Skin epidermis (tissue), 12 donors: ENCODE measurements at regions not wholly inside any gene's neighbourhood (a gene's known extent, or its start where the extent isn't known, plus 50 kb on each side); places are given as distances from the start of the nearest gene placed in this dataset.

Experiments used
- H3K27ac ChIP-seq, 21 experiments: fragments of 200-600 bp; sonication (generic) in 11 of 21; one replicate each; pipeline ENCODE4 v1.5.0; 2020; ENCODE audit warnings: mild to moderate bottlenecking in 3 of 21, inconsistent platforms in 2 of 21, moderate library complexity in 2 of 21
- H3K4me3 ChIP-seq, 7 experiments: fragments of 200-600 bp; sonication (generic) in 2 of 7; one replicate each; pipeline ENCODE4 v1.5.0; 2020; ENCODE audit warnings: inconsistent platforms in 2 of 7, mild to moderate bottlenecking in 2 of 7, moderate library complexity in 1 of 7

DNA sequence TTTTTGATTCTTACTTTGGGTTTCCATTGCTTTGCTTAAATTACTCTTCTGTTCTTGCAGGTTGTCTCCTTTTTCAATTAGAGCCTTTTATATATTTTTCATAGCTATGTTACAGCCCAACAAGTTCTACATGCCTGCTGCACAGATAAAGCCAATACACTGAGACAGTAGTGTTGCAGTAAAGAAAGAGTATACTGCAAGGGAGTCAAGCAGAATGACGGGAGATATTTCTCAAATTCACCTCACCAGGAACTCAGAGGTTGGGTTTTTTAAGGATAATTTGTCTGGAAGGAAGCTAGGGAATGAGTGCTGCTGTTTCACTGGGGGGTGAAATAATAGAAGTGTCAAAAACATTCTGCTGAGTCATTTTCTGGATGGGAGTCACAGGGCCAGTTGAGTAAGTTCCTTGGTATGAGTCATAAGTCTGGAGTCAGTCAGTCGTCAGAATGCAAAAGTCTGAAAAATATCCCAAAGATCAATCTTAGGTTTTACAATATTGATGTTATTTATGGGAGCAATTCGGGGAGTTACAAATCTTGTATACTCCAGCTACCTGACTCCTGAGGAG, 193.0 kb upstream of the RGPD4 start:
- Histone ChIP-seq H3K27ac (no peak overlapping the region), H3K4me3 (no peak overlapping the region)

DNA sequence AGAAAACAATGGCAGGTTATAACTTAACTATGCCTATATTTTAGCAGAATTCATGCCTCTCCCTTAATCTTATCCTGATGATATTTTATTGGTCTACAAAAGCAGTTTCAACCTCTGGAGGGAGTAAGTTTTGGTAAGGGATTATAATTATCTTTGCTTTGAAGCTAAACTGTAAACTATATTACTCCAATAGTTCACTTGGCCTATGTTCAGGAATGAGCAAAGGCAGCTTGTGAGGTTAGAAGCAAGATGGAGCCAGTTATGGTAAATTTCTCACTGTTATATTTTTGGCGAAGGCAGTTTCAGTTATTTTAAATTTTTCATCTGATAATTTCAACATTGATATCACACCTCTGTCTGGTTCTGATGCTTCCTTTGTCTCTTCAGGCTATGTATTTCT, 192.5 kb upstream of the RGPD4 start:
- Histone ChIP-seq H3K4me3 (no peak overlapping the region), H3K27ac (no peak overlapping the region)

DNA sequence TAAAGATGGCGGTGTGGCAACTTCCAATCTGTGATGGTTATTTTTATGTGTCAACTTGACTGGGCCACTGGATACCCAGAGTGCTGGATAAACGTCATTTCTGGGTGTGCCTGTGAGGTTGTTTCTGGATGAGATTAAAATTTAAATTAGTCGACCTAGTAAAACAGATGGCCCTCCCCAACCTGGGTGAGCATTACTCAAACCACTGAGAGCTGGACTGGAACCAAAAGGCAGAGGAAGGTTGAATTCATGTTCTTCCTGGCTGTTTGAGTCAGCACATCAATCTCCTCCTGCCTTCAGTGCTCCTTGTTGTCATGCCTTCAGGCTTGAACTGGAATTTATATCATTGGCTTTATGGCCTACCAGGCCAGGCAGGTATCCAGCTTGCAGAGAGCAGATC, 190.8 kb upstream of the RGPD4 start:
- Histone ChIP-seq H3K4me3 (no peak overlapping the region), H3K27ac (no peak overlapping the region)

DNA sequence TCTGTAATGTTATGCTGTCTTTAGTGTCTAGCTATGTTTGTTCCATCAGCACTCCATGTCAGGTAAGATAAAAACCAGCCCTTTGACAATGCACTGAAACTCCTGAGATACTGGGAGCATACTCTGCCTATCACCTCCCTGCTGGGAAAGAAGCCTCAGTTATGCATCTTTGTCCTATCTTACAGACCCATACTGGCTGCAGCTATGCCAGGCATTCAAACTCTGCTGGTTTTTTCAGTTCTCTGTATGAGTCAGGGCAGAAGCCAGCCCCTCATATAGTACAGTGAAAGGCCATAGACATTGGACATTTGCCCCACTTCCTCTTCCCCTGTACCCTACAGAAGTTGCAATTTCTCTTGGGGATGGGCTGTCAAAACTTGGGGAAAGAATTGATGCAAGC, 181.1 kb upstream of the RGPD4 start:
- H3K27ac ChIP-seq = no peak overlapping the region

DNA sequence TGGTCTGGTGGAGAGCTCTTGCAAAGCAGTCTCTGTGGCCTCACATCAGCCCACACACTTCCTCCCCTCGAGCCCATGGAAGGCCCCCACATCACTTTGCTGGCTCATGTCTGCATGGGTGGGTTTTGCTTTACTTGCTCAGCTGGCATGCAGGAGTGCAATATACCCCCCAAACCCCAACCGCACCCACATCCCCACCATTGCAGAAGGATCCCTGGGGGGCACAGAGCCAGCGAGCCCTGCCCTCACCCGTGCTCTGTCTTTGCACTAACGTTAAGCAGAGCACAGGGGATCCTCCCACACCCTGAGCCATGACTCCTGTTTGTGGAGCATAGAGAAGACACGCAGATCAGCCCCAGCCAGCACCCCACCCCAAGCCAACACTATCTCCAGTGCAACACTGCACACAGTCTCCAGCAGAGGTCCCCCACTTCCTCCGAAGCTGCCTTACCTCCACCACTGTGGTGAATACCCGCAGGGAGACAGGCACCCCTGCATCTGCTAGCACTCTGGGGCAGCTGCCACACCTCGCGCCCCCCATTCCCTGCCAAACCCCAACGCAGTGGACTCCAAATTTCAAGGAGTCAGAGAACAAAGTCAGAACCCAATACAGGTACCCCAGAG, 177.8 kb upstream of the RGPD4 start:
- no peak overlapping the region for H3K27ac ChIP-seq
- H3K4me3 ChIP-seq = no peak overlapping the region

More for the DNA sequence above, 181.1 kb upstream of the RGPD4 start:
- no peak overlapping the region for H3K4me3 ChIP-seq

DNA sequence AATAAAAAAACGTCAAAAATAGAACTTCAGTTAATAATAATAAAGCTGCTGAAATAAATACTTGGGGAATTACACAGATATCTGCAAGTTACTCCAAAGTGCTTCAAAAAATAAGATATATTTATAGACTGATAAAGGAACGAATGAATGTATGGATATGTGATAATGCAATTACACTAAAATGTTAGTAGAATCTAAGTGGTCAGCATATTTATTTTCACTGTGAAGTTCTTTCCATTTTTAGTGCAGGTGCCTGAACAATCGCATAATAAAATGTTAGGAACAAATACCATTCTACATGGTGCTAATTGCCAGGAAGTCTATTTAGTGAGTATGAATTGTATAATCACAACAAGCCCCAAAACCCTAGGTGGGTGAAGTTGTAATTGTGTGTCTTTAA, 169.6 kb upstream of the RGPD4 start:
- no peak overlapping the region for H3K4me3 ChIP-seq
- no peak overlapping the region for H3K27ac ChIP-seq

DNA sequence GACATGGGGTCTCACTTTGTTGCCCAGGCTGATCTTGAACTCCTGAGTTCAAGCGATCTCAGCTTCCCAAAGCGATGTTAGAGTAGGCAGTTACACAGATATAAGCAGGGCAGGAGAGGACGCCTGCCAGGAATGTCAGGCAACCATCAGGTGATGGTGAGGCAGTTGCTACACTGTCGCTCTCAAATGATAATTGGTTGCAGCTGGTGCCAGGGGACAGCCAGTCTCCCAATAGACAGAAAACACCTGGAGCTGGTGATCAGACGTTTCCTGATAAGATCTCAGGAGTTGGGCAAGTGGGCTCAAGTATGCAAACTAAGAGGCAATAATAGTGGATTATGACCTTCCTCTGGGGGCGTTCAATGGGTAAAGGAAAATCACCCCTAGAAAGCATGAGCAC, 163.1 kb upstream of the RGPD4 start:
- Histone ChIP-seq H3K4me3 (no peak overlapping the region), H3K27ac (no peak overlapping the region)

DNA sequence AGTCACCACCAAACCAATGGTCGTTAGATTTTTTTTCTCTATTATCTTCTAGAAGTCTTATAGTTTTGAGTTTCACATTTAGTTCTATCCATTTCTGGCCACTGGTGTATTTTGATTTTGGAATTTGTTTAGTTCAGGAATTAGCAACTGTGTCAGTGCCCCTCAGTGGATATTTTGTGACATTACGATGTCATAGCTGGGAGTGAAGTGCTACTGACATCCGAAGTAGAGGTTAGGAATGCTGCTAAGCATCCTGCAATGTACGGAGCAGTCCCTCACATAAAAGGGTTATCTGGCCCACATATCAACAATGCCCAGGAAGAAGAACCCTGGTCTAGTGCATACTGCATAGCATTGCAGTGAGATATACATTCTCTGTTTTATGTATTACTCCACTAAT, 157.4 kb upstream of the RGPD4 start:
- no peak overlapping the region for H3K27ac ChIP-seq
- H3K4me3 ChIP-seq = no peak overlapping the region

DNA sequence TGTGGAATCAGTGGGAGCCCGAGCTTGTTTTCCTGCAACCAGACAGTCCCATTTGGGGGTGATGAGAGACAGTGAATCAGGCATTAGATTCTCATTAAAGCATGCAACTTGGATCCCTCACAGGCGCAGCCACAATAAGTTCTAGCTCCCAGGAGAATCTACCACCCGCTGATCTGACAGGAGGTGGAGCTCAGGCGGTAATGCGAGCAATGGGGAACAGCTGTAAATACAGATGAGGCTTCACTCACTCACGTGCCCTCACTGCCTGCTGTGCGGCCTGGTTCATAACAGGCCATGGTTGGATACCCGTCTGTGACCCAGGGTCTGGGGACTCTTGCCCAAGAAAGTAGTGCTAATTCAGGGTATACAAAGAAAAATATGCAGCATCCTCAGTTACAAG, 144.8 kb upstream of the RGPD4 start:
- Histone ChIP-seq H3K4me3 (no peak overlapping the region), H3K27ac (no peak overlapping the region)

DNA sequence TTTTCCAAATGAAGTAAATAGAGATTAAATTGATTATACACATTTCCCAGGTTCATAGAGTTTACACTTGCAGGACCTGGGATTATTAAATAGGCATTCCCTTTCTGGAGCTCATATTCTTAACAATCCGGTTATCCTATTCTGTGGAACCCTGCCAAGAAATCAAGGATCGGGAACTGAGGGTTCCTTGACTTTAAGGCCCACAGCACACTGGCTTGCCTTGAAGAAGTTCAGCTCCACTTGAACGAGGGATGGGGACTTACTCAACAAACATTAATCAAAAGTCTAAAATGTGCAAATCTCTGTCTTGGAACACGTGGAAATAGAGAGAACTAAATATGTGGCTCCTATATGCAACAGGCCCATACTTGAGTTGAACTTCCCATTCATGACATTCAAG, 142.3 kb upstream of the RGPD4 start:
- Histone ChIP-seq H3K27ac (no peak overlapping the region), H3K4me3 (no peak overlapping the region)

DNA sequence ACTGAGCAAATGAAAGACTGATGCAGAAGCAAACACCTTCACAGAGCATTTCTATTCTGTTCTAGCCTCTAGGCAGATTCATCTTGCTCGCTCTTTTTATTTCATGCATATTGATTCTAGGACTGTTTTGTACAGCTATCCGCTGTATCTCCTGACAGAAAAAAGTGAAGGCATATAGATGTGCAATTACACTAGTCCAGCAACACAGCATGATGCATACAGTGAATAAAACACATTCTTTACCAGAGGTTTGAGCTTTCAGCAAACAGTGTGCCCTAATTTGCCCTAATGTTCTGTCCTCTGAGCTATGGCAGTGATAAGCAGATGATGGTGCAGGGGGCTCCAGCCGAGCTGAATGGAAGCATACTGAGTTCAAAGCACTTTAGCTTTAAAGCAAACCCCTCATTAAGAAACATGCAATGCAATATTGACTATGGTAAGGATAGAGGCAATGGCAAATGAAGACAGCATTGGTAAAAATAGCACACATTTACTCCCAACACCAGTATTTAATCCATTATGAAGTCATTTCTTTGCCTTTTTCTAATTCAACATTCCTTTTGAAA, 141.2 kb upstream of the RGPD4 start:
- no peak overlapping the region for H3K27ac ChIP-seq
- H3K4me3 ChIP-seq = no peak overlapping the region

DNA sequence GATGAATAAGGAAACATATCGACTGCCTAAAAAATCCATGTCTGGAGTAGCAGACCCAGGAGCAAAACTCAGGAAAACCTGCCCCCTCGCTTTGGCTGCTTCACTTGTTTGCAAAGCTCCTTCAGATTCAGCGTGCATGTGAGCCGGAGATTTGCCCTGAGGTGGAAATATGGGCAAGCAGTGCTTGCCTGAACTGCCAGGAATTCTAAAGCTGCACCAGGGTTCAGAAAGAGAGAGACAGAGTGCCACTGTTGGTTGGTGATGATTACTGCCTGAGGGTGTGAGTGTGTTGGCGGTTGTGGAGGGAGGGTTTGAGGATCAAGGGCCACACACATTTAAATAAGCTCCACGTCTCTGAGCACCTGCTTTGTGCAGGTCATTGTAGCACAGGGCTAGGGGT, 139.6 kb upstream of the RGPD4 start:
- H3K27ac ChIP-seq = no peak overlapping the region
- H3K4me3 ChIP-seq = no peak overlapping the region

DNA sequence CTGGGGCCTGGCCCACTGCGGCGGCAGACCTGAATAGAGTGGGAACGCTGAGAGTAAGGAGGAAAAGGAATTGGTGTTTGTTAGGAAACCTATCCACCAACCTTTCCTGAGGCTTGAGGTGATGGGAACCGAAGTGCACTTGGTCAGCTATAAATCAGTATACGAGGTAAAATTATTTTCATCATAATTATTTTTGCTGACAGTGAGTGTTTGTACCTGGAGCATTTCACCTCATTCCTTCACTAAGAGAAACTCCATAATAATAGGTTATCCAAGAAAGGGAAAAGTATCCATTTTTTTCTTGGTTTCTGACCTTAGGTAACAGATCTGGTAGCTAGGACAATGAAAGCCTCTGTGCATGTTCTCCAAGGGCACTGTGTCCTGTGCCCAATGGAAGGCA, 138.6 kb upstream of the RGPD4 start:
- H3K4me3 ChIP-seq = no peak overlapping the region
- H3K27ac ChIP-seq = no peak overlapping the region

DNA sequence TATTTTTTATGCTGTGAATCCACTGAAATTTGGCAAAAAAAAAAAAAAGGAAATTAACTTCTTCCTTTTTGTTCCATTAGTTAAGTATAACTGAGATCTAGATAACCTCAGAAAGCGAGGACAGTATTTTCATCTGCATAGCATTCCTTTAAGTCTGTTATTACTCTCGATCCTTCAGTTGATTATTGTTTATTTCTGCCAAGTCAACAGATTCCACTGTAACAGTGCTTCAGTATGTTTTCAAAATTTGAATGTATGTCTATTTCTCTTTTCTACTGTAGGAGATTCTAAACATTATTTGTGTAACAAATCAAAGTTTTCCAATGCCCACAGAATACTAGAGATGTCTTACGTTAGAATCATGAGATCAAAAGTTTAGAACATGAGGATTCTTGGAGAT, 133.1 kb upstream of the RGPD4 start:
- no peak overlapping the region for H3K4me3 ChIP-seq
- no peak overlapping the region for H3K27ac ChIP-seq

DNA sequence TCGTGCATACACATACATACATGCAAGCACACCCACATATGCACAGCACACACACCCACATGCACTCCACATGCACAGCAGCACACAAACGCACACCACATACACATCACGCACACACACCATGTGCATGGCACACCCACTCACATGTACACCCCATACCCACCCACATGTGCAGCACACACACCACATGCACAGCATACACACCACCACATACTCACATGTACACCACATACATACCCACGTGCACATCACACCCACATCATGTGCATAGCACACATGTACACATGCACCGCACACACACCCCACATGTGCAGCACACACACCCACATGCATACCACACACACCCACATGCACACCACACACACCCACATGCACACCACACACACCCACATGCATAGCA, 132.0 kb upstream of the RGPD4 start:
- no peak overlapping the region for H3K27ac ChIP-seq
- H3K4me3 ChIP-seq = no peak overlapping the region

DNA sequence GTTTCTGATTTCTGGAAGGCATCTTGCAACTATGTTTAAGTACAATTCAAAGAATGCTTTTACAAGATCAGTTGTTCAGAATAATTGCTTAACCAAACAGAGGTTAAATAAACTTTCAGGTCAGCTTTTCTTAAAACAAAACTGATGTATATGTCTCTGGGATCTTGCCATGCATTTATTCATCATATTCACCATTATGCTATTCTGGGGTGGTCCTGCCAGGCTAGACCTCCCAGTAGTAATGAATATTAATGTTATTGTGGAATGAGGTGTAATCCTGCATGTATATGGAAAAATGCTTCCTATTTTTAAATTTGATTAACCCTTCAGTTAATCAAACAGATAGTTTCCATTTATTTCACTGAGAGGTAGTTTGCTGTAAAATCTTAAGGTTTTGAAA, 129.3 kb upstream of the RGPD4 start:
- Histone ChIP-seq H3K27ac (no peak overlapping the region), H3K4me3 (no peak overlapping the region)

DNA sequence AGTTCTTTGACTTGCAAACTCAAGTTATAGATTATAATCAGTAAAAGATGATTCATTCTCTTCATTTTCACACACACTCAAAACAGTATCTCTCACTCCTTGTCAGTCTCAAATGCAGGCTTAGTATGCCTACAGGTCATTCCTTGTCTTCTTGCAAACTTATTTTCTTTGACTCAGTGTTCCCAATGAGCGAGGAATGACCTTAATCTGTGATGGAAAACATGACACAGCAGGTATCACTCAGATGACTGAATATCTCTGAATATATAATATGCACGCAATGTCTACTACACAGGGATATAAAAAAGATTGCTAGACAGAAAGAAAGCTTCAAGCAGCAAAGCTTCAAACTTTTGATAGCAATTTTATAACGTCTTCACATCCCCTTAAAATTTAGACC, 127.8 kb upstream of the RGPD4 start:
- H3K4me3 ChIP-seq = no peak overlapping the region
- no peak overlapping the region for H3K27ac ChIP-seq

DNA sequence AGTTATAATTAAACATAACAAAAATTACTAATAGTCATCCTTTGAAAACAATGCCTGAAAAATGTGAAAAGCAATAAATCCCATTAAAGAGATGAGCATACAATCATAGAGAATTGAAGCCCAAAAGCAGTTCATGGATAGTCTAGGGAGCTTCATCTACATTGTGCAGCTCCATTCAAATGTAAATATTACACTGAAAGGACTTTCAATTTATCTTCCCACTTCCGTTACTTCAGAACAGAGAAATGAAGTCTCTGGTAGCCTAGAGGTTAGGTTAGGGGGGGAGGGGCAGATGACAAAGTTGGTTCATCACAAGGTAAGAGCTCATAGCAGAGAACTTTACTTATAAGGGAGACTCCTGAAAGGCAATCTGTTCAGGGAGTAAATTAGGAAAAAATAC, 126.6 kb upstream of the RGPD4 start:
- no peak overlapping the region for H3K4me3 ChIP-seq
- H3K27ac ChIP-seq = no peak overlapping the region

DNA sequence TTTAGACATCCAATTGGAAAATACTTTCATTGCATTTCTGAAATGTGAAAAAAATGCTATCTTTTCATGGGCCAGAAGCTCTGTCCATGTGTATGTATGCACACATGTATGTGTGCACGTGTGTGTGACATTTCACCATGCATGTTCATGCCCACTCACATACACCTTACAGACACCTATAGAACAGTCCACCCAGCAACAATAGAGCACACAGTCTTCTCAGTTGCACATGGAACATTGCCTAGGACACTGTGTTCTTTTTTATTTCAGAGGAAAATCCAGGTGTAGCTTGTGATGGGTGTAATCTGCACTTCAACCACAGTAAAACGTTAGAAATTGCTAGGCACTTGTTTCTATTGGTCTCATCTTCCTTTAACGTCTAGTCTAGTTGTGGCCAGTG, 114.8 kb upstream of the RGPD4 start:
- H3K4me3 ChIP-seq = no peak overlapping the region
- H3K27ac ChIP-seq = no peak overlapping the region

DNA sequence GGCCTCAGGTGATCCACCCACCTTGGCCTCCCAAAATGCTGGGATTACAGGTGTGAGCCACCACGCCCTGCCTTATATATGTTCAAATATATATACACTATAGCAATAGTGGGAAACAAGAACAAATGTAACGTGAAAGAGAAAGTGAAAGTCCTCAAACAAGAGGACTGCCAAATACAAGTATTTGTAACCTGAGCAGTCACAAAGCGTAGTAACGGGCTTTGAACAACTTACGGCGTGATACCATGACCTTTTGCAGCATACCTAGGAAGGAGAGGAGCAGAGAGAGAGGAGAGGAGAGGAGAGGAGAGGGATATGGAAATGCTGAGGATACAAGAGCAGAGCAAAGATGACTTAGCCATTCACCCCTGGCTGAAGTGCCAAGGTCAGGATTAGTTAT, 113.8 kb upstream of the RGPD4 start:
- no peak overlapping the region for H3K4me3 ChIP-seq

DNA sequence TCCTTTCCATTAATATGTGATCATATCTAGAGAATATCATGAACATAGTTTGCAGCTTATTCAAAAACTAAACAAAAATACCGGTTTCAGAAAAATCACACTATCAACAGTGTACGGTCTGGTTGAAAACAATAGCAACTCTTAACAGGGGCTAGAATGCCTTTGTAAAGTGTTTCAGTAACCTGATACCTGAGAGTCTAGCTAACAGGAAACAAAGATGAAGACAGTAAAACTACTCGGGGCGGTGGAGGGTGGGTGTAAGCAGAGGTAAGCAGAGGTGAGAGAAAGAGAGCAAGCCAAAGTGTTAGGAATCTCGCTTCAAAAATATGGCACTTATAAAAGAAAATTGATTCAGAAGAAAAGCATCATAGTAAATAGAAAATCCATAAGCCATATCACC, 109.0 kb upstream of the RGPD4 start:
- Histone ChIP-seq H3K4me3 (no peak overlapping the region), H3K27ac (no peak overlapping the region)

More for the DNA sequence above, 113.8 kb upstream of the RGPD4 start:
- H3K27ac ChIP-seq = no peak overlapping the region

DNA sequence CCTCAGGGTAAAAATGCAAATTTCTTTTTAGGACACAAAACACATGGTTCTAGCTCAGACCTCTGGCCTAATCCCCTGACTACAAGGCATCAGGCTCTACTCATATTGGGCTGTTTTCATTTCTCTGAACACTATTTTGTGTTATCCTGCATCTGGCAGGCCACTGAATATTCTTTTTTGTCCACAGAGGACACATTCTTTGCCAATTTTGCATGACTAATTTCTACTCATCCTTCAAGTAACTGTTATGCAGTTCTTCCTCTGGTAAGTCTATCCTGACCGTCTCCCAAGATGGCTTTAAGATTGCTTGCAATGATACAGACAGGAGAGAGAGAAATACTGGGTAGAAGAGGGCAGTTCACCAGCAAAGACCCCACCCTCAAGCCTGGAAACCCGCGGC, 107.6 kb upstream of the RGPD4 start:
- H3K4me3 ChIP-seq = no peak overlapping the region

More for the DNA sequence above, 107.6 kb upstream of the RGPD4 start:
- H3K27ac ChIP-seq = no peak overlapping the region
